PC-9 (cell line): ENCODE measurements at regions not wholly inside any gene's neighbourhood (a gene's known extent, or its start where the extent isn't known, plus 50 kb on each side); places are given as distances from the start of the nearest gene placed in this dataset.

ENCODE experiments used
- BruUV-seq: library from RNA; stranded (reverse); fragments of 400-500 nt; replicated peaks from 2 replicates; lab custom pipeline; 2021; lab: Mats Ljungman, UMichigan
- CTCF ChIA-PET: fragments of 300-600 bp; sonication (Branson Sonifier 250); formaldehyde crosslinking; loops from one replicate; lab custom pipeline; 2022; ENCODE audit warnings: antibody characterized with exemption; lab: Charles Lee
- POLR2A ChIA-PET: fragments of 300-600 bp; sonication (Branson Sonifier 250); formaldehyde crosslinking; loops from one replicate; lab custom pipeline; 2022; ENCODE audit warnings: antibody characterized with exemption; ENCODE audit not compliant: unreplicated experiment; lab: Charles Lee
- DNase-seq, 2 experiments: peaks; one replicate each; pipeline versions ENCODE4 v3.0.0 to v3.0.0-alpha.2; 2015 to 2022; ENCODE audit warnings: mixed read lengths in 1 of 2
- H2AFZ ChIP-seq: fragments of 200-600 bp; sonication (generic); 2 replicates; pipeline ENCODE4 v1.8.1; 2017; ENCODE audit warnings: antibody characterized with exemption
- H3F3A ChIP-seq: fragments of 200-600 bp; sonication (generic); 2 replicates; pipeline ENCODE4 v1.8.1; 2017; ENCODE audit warnings: antibody characterized with exemption, mild to moderate bottlenecking, low read depth; ENCODE audit not compliant: insufficient read depth
- H3K27ac ChIP-seq: fragments of 200-600 bp; sonication (generic); 2 replicates; pipeline ENCODE4 v1.6.1; 2016; ENCODE audit warnings: mixed run types
- H3K27me3 ChIP-seq: fragments of 200-600 bp; sonication (generic); 2 replicates; pipeline ENCODE4 v1.6.1; 2016; ENCODE audit warnings: low read depth, mixed run types; ENCODE audit not compliant: insufficient read depth
- H3K36me3 ChIP-seq: fragments of 200-600 bp; sonication (generic); 2 replicates; pipeline ENCODE4 v1.6.1; 2016; ENCODE audit warnings: low read depth, mixed run types
- H3K4me1 ChIP-seq: fragments of 200-600 bp; sonication (generic); replicated peaks from 2 replicates; pipeline ENCODE4 v1.6.1; 2016; ENCODE audit warnings: mixed run types; ENCODE audit not compliant: insufficient read depth
- H3K4me2 ChIP-seq: fragments of 200-600 bp; sonication (generic); 2 replicates; pipeline ENCODE4 v1.6.1; 2017; ENCODE audit warnings: mixed run types
- H3K4me3 ChIP-seq: fragments of 200-600 bp; sonication (generic); 2 replicates; pipeline ENCODE4 v1.6.1; 2016; ENCODE audit warnings: mixed run types
- H3K79me2 ChIP-seq: fragments of 200-600 bp; sonication (generic); 2 replicates; pipeline ENCODE4 v1.6.1; 2017; ENCODE audit warnings: low read depth, mixed run types
- H3K9me2 ChIP-seq: fragments of 200-600 bp; sonication (generic); 2 replicates; pipeline ENCODE4 v1.8.1; 2017; ENCODE audit warnings: mild to moderate bottlenecking; ENCODE audit not compliant: insufficient read depth
- H3K9me3 ChIP-seq: fragments of 200-600 bp; sonication (generic); 2 replicates; pipeline ENCODE4 v1.8.1; 2016; ENCODE audit warnings: low read depth; ENCODE audit not compliant: insufficient read depth
- H4K20me1 ChIP-seq: fragments of 200-600 bp; sonication (generic); 2 replicates; pipeline ENCODE4 v1.8.1; 2017; ENCODE audit not compliant: insufficient read depth
- CTCF ChIP-seq: fragments of 200-600 bp; sonication (generic); conservative IDR thresholded peaks from 2 replicates; pipeline ENCODE4 v1.6.1; 2017; ENCODE audit warnings: mixed run types, antibody characterized with exemption, mild to moderate bottlenecking, moderate library complexity
- EZH2 ChIP-seq: fragments of 200-600 bp; sonication (generic); IDR thresholded peaks from 2 replicates; pipeline ENCODE4 v1.8.0; 2017; ENCODE audit warnings: antibody characterized with exemption, low read depth
- intact Hi-C: fragments of 100-400 bp; cut with micrococcal nuclease; formaldehyde crosslinking; loops from one replicate; pipeline ENCODE4 v1.10.0; 2022; ENCODE audit not compliant: unreplicated experiment

- ChIA-PET CTCF (no interaction called here), POLR2A (interaction anchor here (0.6 kb wide), 1 partner anchor 78 kb away, joined by 4 read pairs; no protein-coding TSS in a partner anchor)
- Histone ChIP-seq H3K79me2 (no peaks in the 10 kb centered on the region), H3K36me3 (no peaks in the 10 kb centered on the region), H3K9me3 (no peaks in the 10 kb centered on the region), H3K4me2 (no peak overlapping the region), H3F3A (no peaks in the 10 kb centered on the region), H3K27me3 (no peaks in the 10 kb centered on the region), H3K27ac (no peak overlapping the region), H2AFZ (no peak overlapping the region), H4K20me1 (no peaks in the 10 kb centered on the region), H3K4me3 (no peak overlapping the region), H3K9me2 (no peaks in the 10 kb centered on the region), H3K4me1 (0 out of 2 replicates have a peak, but pooled peaks cover 5% of the 10 kb centered on the region)
- no peak for TF ChIP-seq EZH2
- TF ChIP-seq CTCF = no peak
- intact Hi-C loops = no loop called here
- DNase-seq = no peak
- no TSS peak for BruUV-seq
These were observed 536.2 kb downstream of the METTL4 start for GRCh38 chr18:2035056-2035455.

- no peak for DNase-seq
- BruUV-seq = no TSS peak
- Histone ChIP-seq H3K79me2 (no peaks in the 10 kb centered on the region), H3K4me2 (no peak overlapping the region), H3K27ac (no peak overlapping the region), H4K20me1 (no peaks in the 10 kb centered on the region), H3K4me3 (no peak overlapping the region), H3K4me1 (0 out of 2 replicates have a peak, but pooled peaks cover 5% of the 10 kb centered on the region), H3K9me3 (no peaks in the 10 kb centered on the region), H3K36me3 (no peaks in the 10 kb centered on the region), H3F3A (no peaks in the 10 kb centered on the region), H3K9me2 (no peaks in the 10 kb centered on the region), H3K27me3 (no peaks in the 10 kb centered on the region), H2AFZ (0 out of 2 replicates have a peak overlapping the region, but pooled peaks have one; percentile 39)
- no peak for TF ChIP-seq EZH2
- no peak for TF ChIP-seq CTCF
- ChIA-PET POLR2A (interaction anchor here (0.8 kb wide), 1 partner anchor 22 kb away, joined by 5 read pairs; no protein-coding TSS in a partner anchor), CTCF (no interaction called here)
- intact Hi-C loops = no loop called here
These were observed 535.2 kb downstream of the METTL4 start for GRCh38 chr18:2036086-2036485.

- no peaks in the 10 kb centered on the region for H3K9me2 ChIP-seq
- no peaks in the 10 kb centered on the region for H3K36me3 ChIP-seq
- ChIA-PET CTCF (no interaction called here), POLR2A (no interaction called here)
- H3K4me2 ChIP-seq = no peak overlapping the region
- no peak overlapping the region for H3K27ac ChIP-seq
- H2AFZ ChIP-seq = no peak overlapping the region
- no peaks in the 10 kb centered on the region for H3F3A ChIP-seq
- DNase-seq = no peak
- TF ChIP-seq EZH2 (no peak), CTCF (no peak)
- BruUV-seq = no TSS peak
- H4K20me1 ChIP-seq = no peaks in the 10 kb centered on the region
- no peaks in the 10 kb centered on the region for H3K79me2 ChIP-seq
- H3K4me3 ChIP-seq = no peak overlapping the region
- H3K27me3 ChIP-seq = no peaks in the 10 kb centered on the region
- H3K9me3 ChIP-seq = no peaks in the 10 kb centered on the region
- 0 out of 2 replicates have a peak, but pooled peaks cover 5% of the 10 kb centered on the region for H3K4me1 ChIP-seq
- intact Hi-C loops = no loop called here
These were observed 531.0 kb downstream of the METTL4 start for GRCh38 chr18:2040279-2040678.
